ENCODE measurements at regions not wholly inside any gene's neighbourhood (a gene's known extent, or its start where the extent isn't known, plus 50 kb on each side); places are given as distances from the start of the nearest gene placed in this dataset.

DNA sequence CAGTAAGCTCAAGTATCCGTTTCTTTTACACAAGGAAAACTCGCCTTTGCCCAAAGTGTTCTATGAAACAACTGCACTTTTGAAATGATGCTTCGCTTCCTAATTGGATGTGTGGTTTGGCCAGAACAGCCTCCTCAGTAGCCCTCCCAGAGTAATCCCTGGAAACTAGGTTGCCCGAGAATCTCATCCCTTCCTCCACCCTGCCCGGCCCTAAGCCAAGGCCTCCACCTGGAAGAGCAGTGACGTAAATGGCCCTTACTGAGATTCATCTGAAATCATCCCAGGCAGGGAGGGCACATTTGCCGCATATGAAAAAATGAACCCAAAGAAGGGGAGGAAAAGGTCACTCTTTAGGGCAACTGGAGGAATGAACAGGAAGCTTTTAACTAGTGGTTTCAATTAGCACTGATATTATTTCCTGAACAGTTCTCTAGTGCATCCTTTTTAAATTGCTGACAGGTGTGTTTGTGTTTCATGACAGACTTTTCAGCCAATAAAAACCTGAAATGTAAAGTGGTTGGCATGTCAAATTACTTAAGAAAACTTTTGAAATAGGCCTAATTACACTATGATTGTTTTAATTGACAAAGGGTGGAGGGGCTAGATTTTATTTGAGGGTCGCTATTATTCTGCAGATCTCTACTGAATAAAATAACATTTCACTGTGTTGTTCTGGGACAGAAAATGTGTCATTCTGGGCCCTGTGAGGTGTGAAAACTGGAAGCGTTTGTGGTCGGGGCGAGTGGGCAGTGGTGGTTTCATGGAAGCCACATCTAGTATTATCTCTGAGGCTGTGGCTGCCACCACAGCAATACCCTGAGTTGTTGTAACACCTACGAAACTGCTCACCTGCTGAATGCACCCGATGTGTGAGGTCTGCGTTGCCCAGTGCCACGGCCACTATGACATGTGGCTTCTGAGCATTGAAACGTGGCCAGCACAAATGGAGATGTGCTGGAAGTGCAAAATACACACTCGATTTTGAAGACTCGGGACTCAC lies 112.1 kb downstream of the ZIC5 start:
- DNase-seq = no peak

DNA sequence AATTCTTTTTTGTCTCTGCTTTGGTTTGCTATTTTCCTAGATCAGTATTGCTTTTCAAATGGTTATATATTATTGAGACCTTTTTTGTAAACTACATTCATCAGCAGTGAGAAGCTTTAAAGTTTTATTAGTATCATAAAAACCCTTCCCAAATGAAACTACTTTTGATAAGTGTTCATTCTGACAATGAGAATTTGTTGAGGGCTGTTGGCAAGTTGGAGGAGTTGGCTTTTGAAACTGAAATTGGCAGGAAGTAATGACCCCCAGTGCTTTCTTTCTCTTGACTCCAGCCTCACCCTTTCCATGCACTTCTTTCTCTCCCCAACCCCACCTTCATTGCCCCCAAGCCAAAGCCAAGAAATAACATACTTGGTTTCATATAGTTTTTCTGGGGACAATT lies 113.8 kb downstream of the ZIC5 start:
- DNase-seq = no peak

DNA sequence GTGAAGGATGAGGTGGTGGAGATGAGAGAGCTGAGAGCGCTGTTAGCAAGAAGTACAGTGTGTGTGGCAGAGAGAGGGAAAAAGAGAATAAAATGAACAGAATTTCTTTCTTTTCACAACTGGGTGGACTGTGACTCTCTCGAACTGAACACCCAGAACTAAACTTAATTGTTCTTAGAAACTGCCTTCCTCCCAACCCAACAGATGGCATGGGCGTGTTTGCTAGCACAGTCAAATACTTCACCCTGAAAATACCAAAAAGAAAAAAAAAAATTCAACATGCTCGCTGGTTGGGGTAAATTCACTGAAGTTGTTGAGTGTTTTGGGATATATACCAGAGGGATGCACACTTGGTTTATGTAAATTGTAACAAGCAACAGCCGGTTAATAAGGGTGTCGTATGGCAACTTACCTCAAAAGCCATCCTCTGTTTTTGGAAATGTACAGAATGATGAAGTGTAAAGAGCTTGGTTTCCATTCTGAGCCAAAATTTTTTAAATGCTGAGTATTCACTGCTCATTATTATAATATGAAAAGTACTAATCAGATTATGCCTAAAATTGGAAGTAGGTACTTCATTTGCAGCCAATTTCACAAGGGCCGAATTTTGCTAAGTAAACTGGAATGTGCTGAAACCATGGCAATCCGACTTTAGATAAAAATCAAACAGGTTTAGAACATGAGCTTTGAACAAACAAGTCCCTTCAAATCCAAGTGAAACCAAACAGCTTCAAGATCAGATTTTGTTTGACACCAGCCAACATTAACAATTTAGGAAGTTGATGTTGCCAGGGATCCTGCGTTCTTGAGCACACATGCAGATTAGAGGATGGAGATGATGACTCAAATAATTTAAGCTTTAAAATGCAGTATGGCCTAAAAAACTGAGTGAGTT lies 115.8 kb downstream of the ZIC5 start:
- no peak for DNase-seq

DNA sequence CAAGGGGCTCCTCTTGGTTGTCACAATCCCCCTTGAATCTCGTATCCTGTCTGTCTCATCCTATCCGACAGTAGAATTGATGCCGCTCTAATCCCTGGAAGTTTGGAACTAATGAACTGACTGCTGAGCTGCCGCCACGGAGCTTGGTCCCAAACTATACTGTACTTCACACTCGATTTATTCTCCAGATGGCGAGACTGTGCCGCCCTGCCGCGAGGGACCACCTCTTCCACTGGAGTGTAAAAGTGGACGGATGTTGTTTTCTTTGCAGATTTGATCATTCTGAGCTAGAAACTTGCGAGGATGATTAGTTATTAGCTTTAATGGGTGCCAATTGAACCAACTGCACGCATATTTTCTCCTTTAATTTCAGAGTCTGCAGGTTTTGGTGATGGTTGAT lies 117.2 kb downstream of the ZIC5 start:
- DNase-seq = no peak

DNA sequence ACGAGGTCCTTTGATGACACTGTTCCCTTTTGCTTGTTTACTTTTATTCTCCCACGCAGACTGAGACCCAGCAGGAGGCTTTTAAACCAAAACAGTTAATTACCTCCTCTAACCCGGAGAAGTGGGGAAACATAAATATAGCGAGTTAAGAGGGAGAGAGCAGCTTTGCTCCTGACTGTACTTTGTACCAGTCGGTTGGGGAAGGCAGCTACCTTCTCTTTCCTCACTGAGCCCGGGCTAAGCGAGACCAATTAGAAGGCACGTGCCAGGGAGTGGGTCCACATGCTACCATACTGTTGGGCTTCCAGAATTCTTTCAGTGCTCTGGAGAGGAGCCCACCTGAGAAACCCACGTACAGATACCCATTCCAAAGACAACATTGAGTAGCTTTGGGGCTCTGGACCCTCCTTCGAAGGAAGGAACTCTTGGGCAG lies 124.2 kb downstream of the ZIC5 start:
- no peak for DNase-seq

DNA sequence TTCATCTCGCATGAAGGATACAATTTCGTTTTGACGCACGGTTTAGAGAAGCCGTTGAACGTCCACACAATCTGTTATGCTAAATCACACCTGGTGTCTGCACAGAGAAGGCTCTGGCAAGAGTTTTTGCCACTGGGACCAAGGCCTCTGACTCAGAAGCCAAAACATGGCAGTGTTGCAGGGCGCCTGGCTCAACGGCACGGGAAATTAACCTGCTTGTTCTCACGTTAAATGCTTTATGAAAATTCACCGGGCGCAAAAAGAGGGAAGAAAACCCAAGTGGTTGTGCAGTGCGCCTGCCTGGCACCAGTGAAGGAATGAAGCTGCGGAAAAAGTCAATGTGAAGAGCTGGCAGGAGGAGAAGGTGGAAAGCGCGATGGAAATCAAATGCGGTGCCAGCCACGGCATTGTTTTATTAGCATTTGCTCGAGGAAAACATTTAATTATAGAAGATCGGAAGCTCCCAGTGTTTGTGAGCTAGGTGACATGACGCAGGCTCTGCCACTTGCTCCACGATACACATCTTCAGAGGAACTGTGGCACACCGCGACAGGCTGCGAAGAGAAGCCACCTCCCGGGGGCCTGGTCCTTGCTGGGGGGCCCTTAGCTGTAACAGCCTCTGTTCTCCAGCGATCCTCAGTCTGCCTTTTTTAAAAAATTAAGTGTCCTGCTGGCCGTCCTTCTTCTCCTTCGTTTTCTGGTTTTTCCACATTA lies 126.2 kb downstream of the ZIC5 start:
- no peak for DNase-seq

DNA sequence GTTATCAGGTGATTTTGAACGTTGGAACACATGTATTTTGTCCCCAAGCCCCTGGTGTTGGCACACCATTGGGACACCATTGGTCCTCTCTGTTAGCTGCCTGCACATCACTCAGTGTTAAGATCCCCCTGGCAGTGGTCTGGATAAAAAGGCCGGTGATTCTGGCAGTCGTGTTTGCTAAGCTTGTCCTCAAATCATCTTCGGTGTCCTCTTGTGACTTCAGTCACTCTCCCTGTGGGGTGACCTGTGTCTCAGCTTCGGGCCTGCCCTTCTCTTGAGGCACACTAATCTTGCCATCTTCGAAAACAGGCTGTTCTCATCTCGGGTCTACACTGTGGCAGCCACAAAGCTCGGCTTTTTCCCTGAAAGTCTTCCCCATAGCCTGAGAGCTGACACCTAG lies 127.1 kb downstream of the ZIC5 start:
- DNase-seq = no peak

DNA sequence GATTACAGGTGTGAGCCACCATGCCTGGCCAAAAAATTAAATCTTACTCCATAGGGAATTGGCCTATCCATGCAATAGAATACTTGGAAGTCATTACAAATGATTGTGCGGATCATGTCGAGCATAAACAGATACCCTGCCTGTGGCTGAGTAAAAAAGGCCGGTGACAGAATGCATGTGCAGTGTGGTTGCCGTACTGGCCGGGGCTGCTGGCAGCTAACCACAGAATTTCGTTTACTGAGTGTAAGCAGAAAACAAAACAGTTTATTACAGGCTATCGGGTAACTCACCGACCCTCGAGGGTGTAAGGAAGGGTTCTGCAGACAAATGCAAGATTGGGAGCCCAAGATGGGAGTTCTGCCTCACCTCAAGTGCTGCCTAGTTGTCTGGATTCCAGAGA lies 127.7 kb downstream of the ZIC5 start:
- DNase-seq = no peak

DNA sequence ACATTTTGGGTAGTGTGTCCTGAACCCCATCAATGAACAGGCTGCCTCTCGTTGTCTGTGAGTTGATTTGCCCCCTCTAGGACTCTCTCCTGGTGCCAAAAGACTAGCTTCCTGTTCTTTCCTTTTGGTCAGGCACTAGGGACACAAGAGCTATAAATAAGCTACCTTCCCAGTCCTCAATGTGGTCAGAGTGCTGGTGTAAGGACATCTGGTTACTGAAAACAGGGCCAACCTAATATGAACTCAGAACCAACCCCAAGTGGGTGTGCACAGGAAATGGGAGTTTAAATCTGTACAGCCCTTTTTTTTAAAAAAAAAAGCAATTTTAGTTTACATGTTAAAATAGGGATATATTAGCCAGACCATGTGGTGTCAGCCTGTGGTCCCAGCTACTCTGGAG lies 129.2 kb downstream of the ZIC5 start:
- no peak for DNase-seq

DNA sequence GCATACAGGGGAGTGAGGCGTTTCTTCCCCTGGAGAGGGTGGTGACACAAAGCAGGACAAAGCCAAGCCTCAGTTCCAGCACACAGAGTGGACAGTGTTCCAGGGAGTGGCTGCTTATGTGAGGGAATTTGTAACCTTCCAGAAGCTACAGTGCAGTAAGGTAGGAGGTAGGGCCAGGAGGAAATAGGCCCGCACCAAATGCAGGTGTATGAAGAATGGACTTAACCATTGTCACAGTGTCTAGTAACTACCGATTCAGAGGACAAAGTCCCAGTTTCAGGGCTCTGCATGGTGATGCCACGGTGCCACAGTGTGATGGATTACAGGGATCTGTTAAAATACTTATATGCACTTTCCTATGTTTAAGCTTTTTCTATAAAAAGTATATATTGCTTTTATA lies 135.3 kb downstream of the ZIC5 start:
- DNase-seq = no peak

DNA sequence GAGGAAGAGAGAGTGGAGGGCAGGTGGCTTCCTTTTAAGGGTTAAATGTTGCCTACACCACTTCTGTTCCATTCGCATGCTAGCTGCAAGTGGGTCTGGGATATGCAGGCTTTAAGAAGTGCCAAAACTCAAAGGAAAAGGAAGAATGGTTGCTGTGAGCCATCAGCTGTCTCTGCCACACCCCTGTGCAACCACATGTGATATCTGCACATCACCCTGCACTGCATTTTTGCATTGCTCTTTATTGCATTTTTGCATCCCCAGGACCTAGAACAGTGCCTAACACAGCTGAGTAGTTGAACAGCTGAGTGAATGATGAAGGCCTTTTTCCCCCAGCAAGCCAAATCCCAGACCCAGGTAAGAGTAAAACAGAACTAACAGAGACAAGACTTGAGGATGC lies 136.1 kb downstream of the ZIC5 start:
- DNase-seq = no peak

DNA sequence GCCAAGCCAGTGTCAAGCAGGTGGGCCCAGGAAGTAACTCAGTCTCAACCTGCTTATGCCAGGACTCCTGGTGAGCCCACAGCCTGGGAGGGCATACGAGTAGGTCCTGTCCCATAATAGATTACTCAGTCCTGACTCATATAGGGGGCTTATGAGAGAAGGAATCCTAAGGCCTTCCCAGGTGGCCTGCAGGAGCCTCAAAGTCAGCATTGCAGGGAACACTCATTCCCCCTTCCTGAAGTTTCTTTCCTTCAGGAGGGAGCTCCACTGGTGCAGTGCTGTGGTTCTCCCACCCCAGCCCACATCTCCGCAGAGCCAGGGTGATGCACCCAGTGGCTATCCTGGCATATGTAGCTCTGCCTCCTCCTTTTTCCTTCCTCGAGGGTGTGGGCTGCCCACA lies 137.3 kb downstream of the ZIC5 start:
- DNase-seq = no peak

DNA sequence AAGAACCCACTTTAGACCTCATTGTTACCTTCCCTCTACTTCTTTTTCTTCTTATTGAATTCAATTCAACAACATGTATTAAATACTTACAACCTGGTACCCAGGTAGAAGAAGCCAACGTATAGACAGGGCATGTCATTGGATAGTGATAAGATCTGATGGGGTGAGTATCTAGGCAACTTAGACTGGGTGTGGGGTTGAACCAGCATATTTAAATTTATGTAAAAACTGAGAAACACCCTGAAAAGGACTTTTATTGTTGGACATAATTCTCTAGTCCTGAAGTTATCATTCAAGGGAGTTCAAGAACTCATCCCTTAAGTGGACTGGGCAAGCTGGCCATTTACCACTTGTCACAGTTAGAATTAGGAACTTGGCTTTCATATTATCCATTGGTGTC lies 139.2 kb downstream of the ZIC5 start:
- DNase-seq = no peak

DNA sequence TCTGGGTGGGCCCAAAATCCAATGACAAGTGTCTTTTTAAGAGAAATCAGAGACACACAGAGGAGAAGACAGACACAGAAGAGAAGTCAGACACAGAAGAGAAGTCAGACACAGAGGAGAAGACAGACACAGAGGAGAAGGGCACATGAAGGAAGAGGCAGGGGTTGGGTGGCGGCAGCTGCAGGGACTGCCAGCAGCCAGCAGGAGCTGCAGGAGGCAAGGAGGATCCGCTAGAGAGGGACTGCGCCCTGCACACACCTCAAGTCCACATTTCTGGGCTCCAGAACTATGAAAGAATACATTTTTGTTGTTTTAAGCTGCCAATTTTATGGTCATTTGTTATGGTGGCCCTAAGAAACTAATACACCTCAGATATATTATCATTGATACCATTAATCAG lies 140.6 kb downstream of the ZIC5 start:
- no peak for DNase-seq

DNA sequence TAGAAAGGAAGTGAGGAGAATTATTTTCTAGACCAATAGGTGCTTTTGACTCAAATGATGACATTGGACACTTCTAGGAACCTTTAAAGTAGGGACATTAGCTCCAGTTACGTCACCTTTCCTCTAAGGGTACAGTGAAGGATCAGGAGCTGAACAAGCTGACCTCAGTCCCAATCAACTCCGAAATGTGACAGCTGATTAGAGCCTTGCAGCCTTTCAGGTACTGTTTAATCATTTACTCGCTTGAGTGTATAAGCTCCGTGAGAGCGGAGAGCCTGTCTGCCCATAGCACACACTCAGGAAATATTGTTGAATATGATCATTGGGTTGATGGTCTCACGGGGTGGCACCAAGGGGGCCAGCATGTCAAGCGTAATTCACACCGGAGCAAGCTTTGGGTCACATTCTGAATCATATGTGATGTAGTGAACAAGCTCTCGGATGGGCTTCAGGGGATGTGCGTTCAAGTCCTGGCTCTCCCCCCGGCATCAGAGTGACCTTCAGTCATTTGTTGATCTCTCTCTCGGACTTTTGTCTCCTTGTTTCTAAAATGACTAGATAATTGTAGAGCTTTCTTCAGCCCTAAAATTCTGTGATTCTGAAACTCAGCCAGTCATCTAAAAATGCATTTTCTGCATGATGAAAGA lies 141.9 kb downstream of the ZIC5 start:
- no peak for DNase-seq

DNA sequence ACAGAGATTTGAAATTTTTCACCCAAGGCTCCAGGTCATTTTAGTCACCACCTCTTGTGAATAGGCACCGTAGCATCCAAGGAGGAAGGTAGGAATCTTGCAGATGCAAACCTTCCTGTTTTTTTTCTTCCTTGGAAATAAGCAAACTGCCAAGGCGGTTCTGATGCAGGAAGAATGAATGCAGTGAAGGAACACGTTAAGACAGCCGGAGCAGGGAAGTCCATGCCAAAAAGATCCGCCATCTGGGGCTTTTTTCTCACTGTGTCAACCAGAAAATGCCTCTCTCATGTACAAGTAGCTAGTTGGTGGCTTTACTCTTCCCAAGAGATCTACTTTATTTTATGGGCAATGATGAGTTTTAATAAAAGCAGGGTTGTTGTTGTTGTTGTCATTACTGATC lies 142.4 kb downstream of the ZIC5 start:
- no peak for DNase-seq

DNA sequence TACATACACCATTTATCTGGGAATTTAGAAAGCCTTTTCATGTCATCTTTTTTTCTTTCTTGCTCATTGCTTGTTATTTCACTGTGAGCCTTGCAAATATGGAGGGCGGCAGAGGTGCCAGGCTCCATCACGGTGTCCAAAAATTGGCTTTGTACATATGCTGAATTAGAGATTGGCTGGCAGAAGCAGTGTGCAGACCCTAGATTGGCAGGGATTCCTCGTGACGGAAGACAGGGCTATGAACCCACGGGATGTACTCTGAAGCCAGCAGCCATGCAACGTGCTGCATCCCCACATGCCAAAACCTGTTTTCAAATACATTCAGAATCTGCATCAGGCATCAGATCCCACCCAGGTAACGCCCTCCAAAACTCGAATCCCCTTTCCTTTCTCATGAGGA lies 142.8 kb downstream of the ZIC5 start:
- no peak for DNase-seq

DNA sequence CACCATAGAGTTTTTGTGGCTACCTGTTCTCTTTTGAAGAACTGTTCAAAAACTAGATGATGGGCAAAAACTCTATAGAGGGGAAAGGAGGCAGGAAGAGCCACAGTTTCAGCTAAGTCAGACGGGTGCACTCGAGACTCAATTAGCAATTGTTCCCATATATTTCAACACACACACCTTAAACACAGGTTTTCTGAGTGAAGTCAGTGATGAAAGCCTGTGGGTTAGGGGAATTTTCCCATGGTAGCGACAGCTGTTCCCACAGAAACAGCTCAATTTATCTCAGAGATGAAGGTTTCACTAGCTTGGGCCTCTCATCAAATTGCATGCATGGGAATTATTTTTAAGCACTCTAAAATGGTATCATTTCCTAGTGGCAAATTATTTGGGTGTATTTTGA lies 143.4 kb downstream of the ZIC5 start:
- no peak for DNase-seq

DNA sequence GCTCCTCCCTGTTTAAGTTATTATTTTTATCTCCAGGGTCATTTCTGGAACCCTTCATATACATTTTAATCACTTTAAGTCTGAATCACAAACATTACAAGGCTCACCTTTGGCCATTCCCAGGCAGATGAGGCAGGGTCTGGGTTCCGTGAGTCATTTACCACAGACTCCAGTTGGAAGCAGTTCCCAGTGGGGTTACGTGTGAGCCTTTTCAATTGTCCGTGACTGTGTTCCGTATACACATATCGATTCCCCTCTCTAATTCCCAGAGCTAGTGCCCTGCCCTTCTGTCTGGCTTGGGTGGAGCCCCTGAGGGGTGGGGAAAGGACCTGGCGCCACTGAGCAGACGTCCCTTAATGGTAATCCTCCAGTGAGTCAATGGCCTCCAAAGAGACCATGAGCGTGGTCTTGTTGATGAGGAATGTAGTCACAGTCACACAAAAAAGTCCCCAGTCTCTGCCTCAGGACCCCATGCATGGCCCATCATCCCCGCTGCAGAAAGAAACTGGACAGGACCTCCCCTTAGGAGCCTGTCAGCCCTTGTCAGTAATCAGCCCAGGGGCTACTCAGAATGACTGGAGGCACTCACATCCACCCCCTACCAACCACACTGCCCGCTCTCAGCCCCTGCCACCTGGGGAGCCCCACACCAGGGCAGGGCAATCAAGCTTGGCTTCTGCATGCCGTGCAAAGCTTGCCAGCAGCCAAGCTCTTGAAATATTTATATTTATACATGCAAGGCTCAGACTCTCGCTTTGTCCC lies 144.4 kb downstream of the ZIC5 start:
- DNase-seq = no peak

DNA sequence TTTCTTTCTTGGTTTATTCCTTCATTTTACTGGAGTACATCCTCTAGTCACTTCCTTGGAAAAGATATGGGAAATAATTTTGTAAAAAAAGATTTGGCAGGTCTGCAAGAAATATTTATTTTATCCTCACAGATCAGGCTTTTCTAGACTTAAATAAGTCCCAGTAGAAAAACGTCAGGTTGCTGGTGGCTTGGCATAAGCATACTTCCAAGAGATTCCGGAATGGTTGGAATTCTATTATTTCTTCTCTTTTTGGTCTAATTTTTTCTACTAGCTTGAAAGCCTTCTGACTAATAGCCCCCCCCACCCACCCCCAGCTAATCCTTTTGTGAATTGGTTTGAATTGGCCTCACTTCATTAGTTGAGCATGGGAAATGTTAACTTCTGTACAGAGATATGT lies 147.6 kb downstream of the ZIC5 start:
- DNase-seq = no peak

DNA sequence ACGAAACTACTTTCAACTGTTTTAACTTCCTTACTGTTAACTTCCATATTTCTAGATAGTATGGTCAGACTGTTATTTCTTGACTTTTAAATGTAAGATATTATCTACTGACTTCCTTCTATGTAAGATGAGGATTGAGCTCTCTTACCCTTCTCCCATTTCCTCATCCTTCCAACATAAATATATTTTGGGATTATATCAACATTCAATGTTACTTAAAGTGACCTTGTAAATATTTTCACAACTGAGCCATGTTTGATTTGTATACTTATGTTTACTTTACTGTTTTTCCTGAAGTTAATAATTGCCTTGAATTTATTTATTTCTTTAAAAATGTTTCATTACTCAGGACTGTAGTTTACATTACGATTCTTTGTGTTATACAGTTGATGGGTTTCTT lies 148.7 kb downstream of the ZIC5 start:
- no peak for DNase-seq

DNA sequence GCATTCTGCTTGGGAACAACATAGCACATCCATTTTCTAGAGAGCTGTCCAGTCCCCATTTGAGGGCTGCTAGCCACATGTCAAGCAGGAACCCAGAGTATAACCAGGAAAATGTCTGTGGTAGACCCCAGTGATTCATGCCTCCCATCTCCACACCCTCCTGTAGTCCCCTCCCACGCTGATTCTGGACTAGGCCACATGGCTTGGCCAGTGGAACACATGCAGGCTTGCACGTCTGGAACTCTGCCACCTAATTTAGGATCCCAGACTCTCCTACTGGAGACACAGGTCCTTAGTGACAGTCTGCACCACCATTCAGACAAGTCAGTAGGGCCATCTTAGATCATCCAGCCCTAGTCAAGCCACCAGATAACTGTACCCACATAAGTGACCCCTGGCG lies 149.8 kb downstream of the ZIC5 start:
- DNase-seq = no peak

All from hindlimb muscle (tissue), 1 donor.